ENCODE measurements at regions not wholly inside any gene's neighbourhood (a gene's known extent, or its start where the extent isn't known, plus 50 kb on each side); places are given as distances from the start of the nearest gene placed in this dataset.

- no peak for TF ChIP-seq CTCF (IDR thresholded peaks at IDR 0.05)
- no peak for TF ChIP-seq POLR2AphosphoS5 (IDR thresholded peaks at IDR 0.05)
These were observed 1202.3 kb downstream of the NSUN3 start for GRCh38 chr3:95265129-95265528.

Data from transverse colon (tissue), 4 donors.